NCI-H2227 (cell line): ENCODE measurements at regions not wholly inside any gene's neighbourhood (a gene's known extent, or its start where the extent isn't known, plus 50 kb on each side); places are given as distances from the start of the nearest gene placed in this dataset.

Source experiments
- DNase-seq: peaks from one replicate; lab custom pipeline; 2025; ENCODE audit not compliant: unreplicated experiment; lab: John Stamatoyannopoulos, UW

DNA sequence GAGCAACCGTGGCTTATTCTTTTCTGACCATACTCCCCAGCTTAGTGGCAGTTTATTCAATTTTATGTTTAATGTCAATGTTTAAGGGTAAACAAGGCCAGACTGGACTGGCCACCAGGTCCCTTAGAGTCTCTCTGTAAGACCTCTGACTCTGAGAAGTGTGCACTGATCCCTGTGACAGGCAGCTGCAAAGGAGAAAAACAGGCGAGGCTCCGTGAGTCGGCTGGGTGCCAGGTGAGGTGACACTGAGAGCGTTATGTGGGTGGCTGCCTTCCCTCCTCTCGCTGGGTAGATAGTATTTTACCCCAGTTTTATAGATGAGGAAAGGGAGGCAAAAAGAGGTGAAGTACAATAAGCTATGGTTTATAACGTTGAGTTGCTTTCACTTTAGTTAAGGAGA is 139.4 kb upstream of the HDAC4 start:
- no peak for DNase-seq

DNA sequence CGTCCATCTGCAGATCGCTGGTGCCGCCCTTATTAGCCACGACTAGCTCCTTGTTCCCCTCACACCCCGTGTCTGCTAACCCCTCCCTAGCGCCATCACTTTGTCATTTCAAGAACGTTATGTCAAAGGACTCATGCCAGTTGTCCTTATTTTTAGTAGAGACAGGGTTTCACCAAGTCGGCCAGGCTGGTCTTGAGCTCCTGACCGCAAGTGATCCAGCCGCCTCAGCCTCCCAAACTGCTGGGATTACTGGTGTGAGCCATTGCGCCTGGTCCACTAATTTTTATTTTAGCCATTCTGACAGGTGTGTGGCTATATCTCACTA is 138.9 kb upstream of the HDAC4 start:
- no peak for DNase-seq

DNA sequence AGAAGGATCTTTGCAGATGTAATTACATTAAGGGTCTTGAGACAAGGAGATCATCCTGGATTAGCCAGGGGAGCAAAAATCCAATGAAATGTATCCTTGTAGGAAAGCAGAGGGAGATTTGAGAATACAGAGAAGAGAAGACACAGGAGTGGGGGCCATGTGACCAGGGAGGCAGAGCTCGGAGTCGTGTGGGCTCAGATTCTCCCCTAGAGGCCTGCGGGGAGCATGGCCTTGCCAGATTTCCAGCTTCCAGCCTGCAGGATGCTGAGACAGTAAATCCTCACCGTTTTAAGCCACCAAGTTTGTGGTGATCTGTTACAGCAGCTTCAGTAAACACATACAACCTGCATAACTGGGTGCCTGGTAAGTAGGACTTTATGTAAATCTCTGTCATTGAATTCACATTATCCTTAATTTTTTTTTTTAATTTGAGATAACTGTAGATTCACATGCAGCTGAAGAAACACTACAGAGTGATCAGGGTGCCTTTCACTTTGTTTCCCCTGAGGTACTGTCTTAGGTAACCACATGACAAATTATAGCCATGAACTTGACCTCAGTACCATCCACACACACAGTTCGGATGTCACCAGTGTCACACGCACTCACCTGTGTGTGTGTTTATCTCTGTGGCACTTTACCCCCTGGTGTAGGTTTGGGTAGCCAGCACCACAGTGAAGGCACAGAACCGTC is 138.4 kb upstream of the HDAC4 start:
- no peak for DNase-seq

DNA sequence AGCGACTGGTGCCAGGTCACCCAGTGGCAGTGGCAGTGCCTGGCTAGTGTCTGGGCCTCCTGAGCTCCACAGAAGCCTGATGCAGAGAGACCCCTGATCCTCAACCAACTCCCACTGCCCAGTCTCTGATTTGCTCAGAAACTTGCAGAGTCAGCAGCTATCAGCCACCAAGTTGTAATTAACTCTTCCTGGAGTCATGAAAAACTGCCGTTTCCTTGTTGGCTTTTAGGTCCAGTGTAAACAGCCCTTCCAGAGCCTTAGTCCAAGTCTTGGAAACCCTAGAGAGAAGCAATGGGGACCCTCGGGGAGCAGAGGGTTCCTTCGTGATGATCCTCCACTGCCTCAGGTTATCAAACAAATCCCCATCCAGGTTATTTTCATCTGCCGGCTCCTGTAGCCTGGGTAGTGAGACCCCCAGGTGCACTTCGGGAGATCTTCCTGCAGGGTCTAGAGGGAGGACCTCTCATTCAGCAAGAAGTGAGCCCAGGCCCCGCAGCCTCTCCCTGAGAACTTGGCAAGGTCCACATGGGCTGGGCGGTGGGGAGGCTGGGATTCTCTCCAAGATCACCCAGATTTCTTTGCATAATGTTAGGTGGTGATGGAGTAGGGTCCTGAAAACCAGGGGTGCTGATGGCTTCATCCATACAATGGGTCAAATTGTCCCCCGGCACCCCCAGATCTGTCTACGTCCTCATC is 137.7 kb upstream of the HDAC4 start:
- DNase-seq, result no peak

DNA sequence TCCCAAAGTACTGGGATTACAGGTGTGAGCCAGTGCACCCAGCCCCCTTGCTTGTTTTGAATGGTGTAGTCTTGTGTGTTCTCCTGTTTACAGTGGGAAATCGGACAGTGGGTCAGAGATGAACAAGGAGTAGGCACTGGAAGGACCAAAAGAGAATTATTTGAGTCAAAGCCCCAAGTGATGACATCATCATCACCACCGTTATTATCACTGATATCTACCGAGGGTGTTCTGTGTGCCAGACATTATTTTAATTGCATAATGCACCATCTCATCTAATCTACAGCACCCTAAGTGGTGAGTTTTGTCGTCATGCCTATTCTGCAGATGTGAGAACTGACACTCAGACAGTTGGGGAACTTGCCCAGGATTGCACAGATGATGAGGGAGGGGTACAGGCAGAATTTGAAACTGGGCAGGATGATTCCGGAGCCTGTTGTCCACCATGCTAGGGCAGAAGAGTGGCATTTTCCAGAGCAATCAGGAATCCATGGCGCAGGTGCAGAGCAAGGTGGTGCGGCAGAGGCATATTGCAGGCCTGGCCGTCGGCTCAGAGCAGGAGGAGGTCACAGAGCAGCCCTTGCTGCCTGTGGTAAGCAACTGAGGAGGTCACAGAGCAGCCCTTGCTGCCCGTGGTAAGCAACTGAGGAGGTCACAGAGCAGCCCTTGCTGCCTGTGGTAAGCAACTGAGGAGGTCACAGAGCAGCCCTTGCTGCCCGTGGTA is 137.0 kb upstream of the HDAC4 start:
- no peak for DNase-seq

DNA sequence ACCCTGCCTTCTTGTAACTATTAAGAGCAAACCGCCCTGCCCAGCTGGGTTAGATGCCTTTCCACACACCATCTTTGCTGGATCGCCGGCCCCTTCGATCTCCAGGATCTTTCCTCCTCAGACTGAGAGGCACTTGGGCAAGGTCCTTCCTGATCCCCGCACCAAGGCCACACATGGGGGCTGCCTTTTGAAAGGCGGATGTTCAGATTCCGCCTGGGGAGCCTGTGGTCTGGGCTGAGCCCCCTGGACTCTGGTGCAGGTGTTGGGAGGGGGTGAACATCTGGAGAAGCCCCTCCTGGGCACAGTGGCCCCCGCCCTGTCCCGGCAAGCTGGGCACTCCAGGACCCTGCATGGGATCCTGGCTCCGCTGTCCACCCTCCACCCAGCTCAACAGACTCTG is 135.4 kb upstream of the HDAC4 start:
- DNase-seq, result no peak

DNA sequence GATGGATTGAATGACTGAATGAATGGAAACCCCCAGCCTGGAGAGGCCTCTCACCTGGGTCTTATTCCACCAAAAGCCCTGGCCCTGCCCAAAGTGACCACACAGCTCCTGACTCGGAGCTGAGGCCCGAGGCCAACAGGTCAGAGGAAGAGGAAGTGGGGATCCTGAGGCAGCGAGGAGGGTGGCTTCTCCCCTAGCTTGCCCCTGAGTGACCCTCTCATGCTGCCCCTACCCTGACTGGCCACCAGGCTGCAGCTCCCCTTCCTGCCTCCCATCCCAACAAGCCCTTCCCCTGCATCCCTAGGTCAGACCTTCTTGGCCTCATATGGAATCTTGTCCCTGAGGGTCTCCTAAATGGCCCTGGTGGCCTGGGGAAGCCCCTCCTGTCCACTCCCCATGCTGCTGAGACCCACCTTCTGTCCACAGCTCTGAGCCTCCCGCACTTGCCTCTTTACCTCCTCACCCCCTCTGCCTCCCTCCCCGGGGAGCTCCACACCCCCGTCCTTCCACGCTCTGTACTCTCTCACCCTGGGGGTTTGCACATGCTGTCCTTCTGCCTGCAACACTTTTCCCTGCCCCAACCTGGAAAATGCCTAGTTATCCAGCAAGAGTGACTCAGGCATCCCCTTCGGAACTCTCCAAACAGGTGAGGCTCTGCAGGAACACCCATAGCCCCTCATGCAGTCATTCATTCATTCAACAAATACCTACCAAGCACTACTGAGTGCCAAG is 134.8 kb upstream of the HDAC4 start:
- no peak for DNase-seq

DNA sequence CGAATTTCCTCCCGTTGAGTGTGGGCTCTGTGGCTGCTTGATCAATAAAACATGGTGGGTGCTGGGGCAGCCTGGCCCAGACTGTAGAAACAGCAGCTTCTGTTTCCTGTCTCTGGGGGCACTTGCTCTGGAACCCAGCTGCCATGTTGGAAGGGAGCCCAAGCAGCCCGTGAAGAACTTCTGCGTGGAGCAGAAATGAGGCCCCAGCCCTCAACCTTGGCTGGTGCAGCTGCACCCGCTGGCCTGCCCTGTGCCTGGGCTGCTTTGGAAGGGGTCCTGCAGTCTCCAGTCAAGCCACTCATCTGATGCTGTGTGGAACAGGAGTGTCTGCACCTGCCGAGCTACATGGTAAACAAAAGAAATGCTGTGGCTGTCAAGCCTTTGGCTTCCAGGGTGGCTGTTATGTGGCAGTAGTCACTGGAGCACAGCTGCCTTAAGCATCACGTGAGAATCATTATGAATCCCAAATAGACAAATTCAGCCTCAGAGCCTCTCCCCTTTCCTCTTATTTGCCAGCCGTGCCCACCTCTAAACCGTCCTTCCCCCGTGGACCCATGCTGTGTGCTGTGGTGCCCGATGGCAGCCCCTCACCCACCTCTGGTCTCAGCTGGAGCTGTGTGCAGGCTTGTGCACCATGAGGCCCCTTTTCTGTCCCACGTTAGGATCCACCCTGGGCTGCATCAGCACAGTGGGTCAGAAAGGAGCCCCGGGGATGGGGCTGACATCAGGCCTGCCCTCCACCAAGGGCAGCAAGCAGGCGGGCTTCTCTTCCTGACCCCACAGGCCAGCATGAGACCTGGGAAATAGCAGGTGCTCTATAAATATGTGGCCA is 134.0 kb upstream of the HDAC4 start:
- DNase-seq, result no peak

DNA sequence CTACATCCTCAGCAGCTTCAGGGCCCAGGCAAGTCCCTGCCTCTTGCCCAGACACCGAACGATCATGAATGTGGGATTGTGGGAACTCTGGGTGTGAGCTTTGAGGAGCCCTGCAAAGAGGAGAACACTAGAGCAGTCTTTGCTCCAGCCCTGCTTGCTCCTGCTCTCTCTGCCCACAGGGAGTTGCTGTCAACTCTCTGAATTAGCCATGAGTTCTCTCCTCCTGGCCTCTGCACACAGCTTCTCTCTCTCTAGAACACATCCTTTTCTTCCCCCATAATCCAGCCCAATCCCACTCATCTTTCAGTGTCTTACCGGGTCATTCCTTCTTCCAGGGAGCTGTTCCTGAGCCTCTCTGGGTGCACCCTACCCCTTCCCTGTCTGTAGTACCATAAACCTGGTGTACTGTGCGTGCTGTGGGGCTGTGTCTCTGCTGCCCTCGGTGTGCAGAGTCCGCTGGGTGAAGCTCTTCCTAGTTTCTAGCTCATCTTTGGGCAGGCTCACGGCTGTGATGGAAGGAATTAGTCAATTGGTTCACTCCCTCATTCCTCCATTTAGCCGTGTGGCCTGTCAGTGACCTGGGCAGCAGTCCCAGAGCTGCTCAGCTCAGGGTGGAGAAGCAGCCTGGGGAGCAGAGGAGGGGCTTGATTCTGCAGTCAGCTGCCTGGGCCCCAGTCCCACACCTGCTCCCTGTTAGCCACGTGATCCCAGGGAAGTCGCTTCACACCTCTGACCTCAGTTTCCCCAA is 132.9 kb upstream of the HDAC4 start:
- DNase-seq, result no peak

DNA sequence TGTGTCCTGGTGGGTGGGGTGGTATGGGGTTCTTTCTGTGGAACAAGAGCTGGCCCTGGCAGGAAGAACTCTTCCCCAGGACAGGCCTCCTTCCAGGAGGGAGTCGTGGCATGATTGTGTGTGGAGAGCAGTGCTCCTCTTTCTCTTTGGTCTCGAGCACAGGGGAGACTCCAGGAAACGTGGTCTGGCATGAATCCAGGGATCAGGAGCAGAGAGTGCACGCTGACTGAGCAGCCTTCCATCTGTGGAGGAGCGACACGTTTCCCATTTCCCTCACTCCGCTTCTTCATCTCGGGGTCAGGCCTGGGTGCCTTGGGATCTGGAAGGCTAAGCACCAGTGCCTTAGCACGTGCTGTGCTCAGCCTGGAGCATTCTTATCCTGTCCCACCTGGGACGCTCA is 132.0 kb upstream of the HDAC4 start:
- DNase-seq, result no peak

DNA sequence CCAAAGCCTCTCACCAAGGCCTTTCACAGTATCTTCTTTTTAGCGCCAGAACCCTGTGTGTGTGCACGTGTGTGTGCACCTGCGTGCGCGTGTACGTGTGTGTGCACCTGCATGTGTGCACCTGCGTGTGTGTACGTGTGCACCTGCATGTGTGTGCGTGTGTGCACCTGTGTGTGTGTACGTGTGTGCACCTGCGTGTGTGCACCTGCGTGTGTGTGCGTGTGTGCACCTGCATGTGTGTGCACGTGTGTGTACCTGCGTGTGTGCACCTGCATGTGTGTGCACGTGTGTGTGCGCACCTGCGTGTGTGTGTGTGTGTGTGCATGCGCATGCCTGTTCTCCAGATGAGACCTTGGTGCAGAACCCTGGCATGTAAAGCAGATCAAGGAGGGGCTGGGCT is 131.4 kb upstream of the HDAC4 start:
- no peak for DNase-seq

DNA sequence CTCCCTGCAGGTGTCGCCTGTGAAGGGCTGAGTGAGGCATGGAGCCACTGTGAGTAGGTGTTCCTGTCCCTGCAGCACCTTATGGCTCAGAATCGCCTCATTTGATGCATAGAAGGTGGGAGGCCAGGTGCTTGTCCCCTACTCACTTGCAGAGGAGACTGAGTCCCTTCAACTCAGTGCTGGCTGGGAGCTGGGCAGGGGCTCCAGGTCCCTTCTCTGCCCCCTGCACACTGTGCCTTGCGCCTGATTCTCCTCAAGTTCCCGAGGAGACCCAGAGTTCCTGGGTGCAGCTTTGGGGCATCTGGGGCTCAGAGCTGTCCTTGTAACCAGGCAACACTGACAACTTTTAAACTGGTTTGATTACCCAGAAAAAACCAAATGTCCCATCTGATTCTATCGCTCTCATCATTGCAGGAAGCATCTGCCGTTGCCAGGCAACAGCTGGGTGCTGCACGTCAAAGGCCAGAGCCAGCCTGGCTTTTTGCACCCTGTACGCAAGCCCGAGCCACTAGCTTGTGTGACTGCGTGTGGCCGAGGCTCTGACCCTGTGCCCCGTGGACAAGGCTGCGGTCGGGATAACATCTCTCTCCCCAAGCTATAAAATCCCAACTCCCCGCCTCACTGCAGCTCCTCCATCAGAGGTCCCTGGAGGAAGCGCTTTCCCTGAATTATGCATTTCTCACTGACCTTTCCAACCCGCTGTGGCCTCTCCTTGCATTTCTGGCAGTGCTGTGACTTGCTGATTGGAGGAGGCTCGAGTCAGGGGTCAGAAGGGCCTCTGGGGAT is 130.8 kb upstream of the HDAC4 start:
- no peak for DNase-seq

DNA sequence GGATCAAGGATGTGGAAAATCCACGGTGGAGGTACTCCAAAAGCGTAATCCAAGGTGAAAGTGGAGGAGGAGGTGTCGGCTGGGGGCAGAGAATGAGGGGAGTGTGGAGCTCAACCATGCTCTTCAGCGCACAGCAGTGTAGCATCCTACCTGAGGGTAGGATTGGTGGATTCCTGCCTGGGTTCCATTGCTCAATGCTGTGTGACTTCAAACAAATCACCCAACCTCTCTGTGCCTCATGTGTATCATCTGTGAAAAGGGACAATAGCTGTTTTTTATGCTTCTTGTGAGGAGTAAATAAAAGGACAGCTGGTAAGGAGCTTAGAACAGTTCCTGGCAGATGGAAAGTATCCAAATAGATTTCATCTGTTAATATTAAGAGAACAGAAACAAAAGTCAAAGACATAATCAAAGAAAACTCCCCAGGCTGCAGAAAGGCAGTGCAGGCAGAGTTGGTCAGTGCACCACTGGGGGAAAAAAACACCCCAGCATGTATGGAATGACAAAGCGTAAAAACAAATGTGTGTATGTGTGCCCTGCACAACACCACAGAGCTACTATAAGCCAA is 130.0 kb upstream of the HDAC4 start:
- DNase-seq, result no peak

DNA sequence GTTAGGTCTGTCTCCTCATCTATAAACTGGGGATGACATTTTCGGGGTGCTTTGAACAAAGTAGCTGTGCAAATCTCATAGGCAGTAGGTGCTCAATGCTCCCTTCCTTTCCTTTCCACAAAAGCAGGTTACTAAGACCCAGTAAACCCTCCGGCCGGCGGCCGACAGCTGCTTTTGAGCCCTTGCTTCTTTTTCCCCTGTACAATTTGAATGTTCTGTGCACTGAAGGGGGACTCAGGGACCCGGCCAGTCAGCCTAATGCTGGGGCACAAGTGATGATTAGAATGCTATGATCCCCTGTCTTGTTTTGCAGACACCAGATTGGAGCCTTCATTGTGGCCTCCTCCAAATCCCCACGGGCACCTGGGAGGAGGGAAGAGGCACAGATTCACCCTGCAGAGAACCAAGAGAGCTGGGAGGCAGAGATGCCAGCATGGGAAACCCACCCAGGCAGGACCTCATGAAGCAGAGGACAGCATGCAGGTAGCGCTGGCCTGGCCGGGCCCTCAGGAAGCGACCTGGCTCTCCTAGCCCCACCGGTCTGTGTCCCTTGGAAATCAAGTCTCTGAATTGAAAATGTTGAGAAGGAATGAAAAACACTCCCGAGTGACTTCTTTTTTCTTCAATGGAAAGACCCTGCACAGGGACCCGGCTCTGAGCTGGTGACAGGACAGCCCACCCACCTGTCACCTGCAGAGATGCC is 128.6 kb upstream of the HDAC4 start:
- no peak for DNase-seq

DNA sequence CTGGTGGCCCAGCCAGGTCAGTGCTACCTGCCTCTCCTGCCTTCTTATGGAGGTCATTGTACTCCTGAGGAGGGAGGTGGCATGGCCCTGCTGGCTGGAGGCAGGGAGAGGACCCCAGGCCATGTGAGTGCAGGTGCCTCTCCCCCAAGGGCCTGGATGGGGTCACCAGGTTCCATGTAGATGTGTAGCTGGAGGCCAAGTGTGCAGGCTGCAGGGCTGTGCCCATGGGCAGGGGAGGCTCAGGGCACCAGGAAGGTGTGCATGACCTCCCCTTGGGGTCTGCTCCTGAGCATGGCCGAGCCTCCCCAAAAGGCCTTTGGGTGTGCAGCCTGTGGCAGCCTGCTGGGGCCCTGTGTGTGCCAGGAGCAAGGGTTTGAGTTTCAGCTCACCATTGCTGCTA is 128.1 kb upstream of the HDAC4 start:
- DNase-seq, result no peak

DNA sequence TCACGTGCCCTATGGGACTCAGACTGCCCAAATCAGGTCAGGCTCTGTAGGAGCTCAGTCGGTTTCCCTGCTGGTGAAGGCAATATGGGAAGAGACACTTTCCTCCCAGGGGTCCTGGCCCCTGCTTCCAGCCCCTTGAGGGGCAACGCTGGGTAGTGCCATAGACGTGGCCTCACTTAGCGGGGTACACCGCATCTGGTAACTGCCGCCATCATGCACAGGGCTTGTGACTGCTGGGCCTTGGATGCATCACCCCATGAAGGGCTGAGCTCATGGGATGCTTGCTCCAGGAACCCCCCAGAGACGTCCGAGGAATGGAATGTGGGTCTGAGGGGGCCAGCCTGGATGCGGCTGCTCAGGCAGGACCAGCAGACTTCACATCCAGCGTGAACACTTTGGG is 127.3 kb upstream of the HDAC4 start:
- DNase-seq, result no peak

DNA sequence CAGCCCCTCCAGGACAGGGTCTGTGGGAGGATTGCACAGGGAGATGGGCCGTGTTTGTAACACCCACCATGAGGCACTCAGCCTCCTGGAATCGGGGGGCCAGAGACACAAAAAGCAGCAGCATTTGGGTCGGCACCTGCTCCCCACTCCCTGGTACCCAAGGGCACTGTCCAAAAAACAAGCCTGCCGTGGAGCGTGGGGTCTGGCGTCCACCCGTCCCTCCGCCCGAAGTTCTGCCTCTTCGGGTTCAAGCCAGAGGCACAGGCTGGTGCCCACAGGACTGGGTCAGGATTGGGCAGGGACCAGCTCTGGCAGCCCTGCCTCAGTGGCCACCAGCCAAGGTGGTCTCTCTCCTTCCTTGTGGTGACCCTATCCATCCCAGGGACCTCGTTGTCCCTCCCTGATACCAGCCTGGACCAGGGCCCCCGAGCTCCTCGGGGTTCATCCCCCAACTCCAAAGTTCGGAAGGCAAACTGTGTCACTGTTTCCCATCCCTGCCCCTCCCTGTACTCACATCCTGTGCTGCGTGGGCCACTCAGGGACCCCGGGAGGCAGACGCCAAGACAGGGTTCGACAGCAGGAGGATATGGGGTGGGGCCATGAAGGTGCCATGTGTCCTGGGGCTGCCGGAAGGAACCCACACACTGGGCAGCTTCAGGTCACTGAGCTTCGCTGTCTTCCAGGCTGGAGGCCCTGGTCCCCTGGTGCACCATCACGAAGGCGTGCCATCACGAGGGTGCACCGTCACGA is 126.0 kb upstream of the HDAC4 start:
- no peak for DNase-seq

DNA sequence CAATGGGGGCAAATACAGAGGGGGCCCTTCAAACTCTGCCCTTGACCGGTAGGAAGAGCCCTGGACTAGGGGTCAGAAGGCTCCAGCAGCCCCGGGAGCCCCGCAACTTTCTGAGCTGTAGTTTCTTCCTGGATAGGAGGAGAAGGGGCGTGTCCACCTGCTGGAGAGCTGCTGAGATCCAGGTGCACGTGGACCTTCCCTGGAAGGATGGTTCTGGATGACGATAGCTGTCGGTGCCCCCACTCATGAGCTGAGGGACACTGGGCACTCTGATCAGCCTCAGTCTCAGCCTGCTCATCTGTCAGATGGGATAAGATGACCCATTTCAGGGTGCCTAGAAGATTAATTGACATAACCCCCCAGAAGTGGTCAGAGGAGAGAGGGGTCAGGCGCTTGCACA is 125.2 kb upstream of the HDAC4 start:
- no peak for DNase-seq
